ENCODE measurements at regions not wholly inside any gene's neighbourhood (a gene's known extent, or its start where the extent isn't known, plus 50 kb on each side); places are given as distances from the start of the nearest gene placed in this dataset.
"Not testable (repeated sequence)": the region's sequence is repeated elsewhere in the genome, so short reads cannot be mapped to it uniquely, and the experiment has no call there.

- peaks cover 12% of the 10 kb centered on the region for H3K27me3 Mint-ChIP-seq (ENCODE audit: low read depth)
- H3K36me3 Mint-ChIP-seq (ENCODE audit: low read depth), result no peaks in the 10 kb centered on the region
- H3K27ac Mint-ChIP-seq, result no peak overlapping the region
- DNase-seq (ENCODE audit: low spot score), result no peak
- H3K4me1 Mint-ChIP-seq (ENCODE audit: low read depth), result no peaks in the 10 kb centered on the region
- intact Hi-C loops (cut with micrococcal nuclease), result no loop called here
- no peaks in the 10 kb centered on the region for H3K9me3 Mint-ChIP-seq
- no peak overlapping the region for H3K4me3 Mint-ChIP-seq (ENCODE audit: low read depth)
Observed at GRCh38 chr2:176891857-176892256, 320.7 kb upstream of the HNRNPA3 start.

GRCh38 chr2:176892676-176893226, 319.8 kb upstream of the HNRNPA3 start:
- no peak overlapping the region for H3K4me3 Mint-ChIP-seq (ENCODE audit: low read depth)
- no peak overlapping the region for H3K27ac Mint-ChIP-seq
- H3K27me3 Mint-ChIP-seq (ENCODE audit: low read depth), result peaks cover 12% of the 10 kb centered on the region
- no peak for DNase-seq (ENCODE audit: low spot score)
- H3K36me3 Mint-ChIP-seq (ENCODE audit: low read depth), result no peaks in the 10 kb centered on the region
- H3K4me1 Mint-ChIP-seq (ENCODE audit: low read depth), result no peaks in the 10 kb centered on the region
- intact Hi-C loops (cut with micrococcal nuclease), result no loop called here
- H3K9me3 Mint-ChIP-seq, result no peaks in the 10 kb centered on the region

DNA sequence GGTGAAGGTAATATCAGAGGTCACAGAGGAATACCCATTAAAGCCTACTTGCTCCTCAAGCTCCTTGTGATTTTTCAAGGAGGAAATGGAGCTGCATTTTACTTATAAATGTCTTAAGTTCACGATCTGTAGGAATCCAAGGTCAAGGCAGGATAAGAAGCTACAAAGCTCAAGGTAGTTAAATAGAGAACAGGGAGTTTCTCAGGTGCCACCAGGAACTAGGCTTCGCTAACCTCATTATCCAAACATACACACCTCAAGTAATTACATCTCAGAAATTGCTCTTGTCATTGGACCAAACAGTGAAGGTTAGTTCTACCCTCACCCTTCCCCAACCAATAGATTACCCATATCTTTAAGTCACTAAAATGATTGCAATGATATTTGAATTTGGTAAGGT, 317.4 kb upstream of the HNRNPA3 start:
- H3K4me3 Mint-ChIP-seq (ENCODE audit: low read depth), result no peak overlapping the region
- DNase-seq (ENCODE audit: low spot score), result no peak
- H3K27ac Mint-ChIP-seq, result no peak overlapping the region
- no peaks in the 10 kb centered on the region for H3K4me1 Mint-ChIP-seq (ENCODE audit: low read depth)
- H3K9me3 Mint-ChIP-seq, result no peaks in the 10 kb centered on the region
- H3K36me3 Mint-ChIP-seq (ENCODE audit: low read depth), result no peaks in the 10 kb centered on the region
- peaks cover 23% of the 10 kb centered on the region for H3K27me3 Mint-ChIP-seq (ENCODE audit: low read depth)
- intact Hi-C loops (cut with micrococcal nuclease), result no loop called here

DNA sequence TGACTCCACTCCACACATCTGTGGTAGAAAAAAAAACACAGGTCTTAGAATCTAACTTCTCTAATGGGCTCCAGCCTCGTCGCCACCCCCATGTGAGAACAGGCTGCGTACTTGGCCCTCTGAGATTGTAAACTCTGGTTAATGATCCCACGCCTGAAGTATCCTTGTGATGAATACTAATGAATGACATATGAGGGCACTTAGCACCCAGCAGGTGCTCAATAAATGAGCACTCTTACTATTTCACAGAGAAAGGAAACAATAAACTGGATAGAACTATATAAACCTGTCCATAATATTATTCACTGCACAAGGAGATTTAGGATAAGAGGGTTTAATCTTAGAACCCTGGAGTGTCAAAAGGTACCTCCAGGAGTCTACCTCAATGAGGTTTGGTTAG, 310.1 kb upstream of the HNRNPA3 start:
- Mint-ChIP-seq H3K4me3 (ENCODE audit: low read depth) (no peak overlapping the region), H3K27ac (no peak overlapping the region), H3K9me3 (peaks cover 4% of the 10 kb centered on the region), H3K27me3 (ENCODE audit: low read depth) (peaks cover 26% of the 10 kb centered on the region), H3K36me3 (ENCODE audit: low read depth) (no peaks in the 10 kb centered on the region), H3K4me1 (ENCODE audit: low read depth) (no peaks in the 10 kb centered on the region)
- intact Hi-C loops (cut with micrococcal nuclease), result no loop called here
- DNase-seq (ENCODE audit: low spot score), result no peak

GRCh38 chr2:176904053-176904452, 308.5 kb upstream of the HNRNPA3 start:
- H3K27ac Mint-ChIP-seq; intact Hi-C loops (cut with micrococcal nuclease); H3K36me3 Mint-ChIP-seq (ENCODE audit: low read depth); DNase-seq (ENCODE audit: low spot score); H3K4me3 Mint-ChIP-seq (ENCODE audit: low read depth); H3K4me1 Mint-ChIP-seq (ENCODE audit: low read depth); H3K9me3 Mint-ChIP-seq: not testable (repeated sequence)
- peaks cover 21% of the 10 kb centered on the region for H3K27me3 Mint-ChIP-seq (ENCODE audit: low read depth)

- H3K9me3 Mint-ChIP-seq, result peaks cover 4% of the 10 kb centered on the region
- no peak for DNase-seq (ENCODE audit: low spot score)
- peaks cover 16% of the 10 kb centered on the region for H3K27me3 Mint-ChIP-seq (ENCODE audit: low read depth)
- no peak overlapping the region for H3K4me3 Mint-ChIP-seq (ENCODE audit: low read depth)
- H3K36me3 Mint-ChIP-seq (ENCODE audit: low read depth), result no peaks in the 10 kb centered on the region
- intact Hi-C loops (cut with micrococcal nuclease), result no loop called here
- H3K4me1 Mint-ChIP-seq (ENCODE audit: low read depth), result peaks cover 11% of the 10 kb centered on the region
- no peak overlapping the region for H3K27ac Mint-ChIP-seq
Observed at GRCh38 chr2:176907341-176907740, 305.3 kb upstream of the HNRNPA3 start.

DNA sequence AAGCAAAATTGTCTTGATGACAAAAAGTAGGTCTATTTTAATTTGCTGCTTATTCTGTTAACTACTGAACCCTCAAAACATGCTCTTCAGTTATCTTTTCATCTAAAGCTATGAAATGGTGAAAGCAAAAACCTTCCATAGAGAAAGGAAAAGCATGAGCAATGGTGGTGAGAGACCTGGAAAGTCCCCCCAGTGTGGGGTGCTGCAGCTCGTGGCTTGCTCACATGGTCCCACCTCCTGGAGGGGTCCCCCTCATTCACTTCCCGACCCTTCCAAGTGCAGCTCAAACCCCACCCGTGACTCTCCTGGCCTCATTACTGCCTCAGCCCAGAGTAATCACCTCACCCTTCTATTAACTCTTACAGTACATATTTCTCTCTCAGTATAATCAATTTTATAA, 301.8 kb upstream of the HNRNPA3 start:
- no peak overlapping the region for H3K4me3 Mint-ChIP-seq (ENCODE audit: low read depth)
- peaks cover 14% of the 10 kb centered on the region for H3K27me3 Mint-ChIP-seq (ENCODE audit: low read depth)
- intact Hi-C loops (cut with micrococcal nuclease), result no loop called here
- no peak for DNase-seq (ENCODE audit: low spot score)
- no peak overlapping the region for H3K27ac Mint-ChIP-seq
- no peaks in the 10 kb centered on the region for H3K36me3 Mint-ChIP-seq (ENCODE audit: low read depth)
- peaks cover 11% of the 10 kb centered on the region for H3K4me1 Mint-ChIP-seq (ENCODE audit: low read depth)
- no peaks in the 10 kb centered on the region for H3K9me3 Mint-ChIP-seq

DNA sequence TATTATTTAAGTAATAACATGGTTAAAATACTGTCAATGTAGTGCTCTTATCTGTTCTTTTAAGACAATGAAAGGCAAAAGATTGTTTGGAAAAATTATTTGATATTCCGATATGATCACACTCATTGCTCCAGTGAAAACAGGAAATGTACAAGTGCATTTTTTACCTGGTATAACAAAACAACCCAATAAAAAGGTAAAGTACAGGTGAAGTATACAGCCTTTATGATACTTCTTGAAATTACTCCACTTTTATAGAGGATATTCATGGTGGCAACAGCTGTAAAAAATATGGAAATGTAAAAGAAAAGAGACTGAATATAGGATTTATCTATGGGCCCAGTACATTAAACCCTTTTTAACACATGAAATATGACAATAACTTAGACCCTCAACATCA, 298.6 kb upstream of the HNRNPA3 start:
- peaks cover 8% of the 10 kb centered on the region for H3K27me3 Mint-ChIP-seq (ENCODE audit: low read depth)

DNA sequence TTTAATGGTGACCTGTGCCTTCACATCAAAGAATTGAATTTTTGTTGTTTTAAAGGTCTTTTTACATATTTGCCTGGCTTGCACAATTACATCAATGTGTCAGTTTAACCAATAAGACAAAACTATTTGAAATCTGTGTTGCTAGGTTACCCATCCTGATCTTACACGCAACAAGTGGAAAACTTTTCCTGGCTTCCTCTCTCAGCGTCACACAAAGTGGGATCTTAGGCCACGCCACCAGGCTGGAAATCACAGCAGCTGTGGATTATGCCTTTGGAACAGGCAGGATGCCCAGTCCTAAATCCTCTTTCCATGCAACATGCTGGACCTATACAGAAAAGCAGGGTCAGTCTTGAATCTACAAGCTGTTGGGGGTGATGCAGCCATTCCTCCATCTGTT, 298.2 kb upstream of the HNRNPA3 start:
- H3K9me3 Mint-ChIP-seq, result no peaks in the 10 kb centered on the region
- H3K4me1 Mint-ChIP-seq (ENCODE audit: low read depth), result peaks cover 11% of the 10 kb centered on the region
- no peaks in the 10 kb centered on the region for H3K36me3 Mint-ChIP-seq (ENCODE audit: low read depth)
- H3K4me3 Mint-ChIP-seq (ENCODE audit: low read depth), result no peak overlapping the region
- H3K27ac Mint-ChIP-seq, result no peak overlapping the region
- peaks cover 10% of the 10 kb centered on the region for H3K27me3 Mint-ChIP-seq (ENCODE audit: low read depth)
- intact Hi-C loops (cut with micrococcal nuclease), result no loop called here
- DNase-seq (ENCODE audit: low spot score), result no peak

More for the DNA sequence above, 298.6 kb upstream of the HNRNPA3 start:
- Mint-ChIP-seq H3K9me3 (no peaks in the 10 kb centered on the region), H3K4me1 (ENCODE audit: low read depth) (peaks cover 11% of the 10 kb centered on the region), H3K4me3 (ENCODE audit: low read depth) (no peak overlapping the region), H3K36me3 (ENCODE audit: low read depth) (no peaks in the 10 kb centered on the region), H3K27ac (no peak overlapping the region)
- intact Hi-C loops (cut with micrococcal nuclease), result no loop called here
- DNase-seq (ENCODE audit: low spot score), result no peak

- H3K4me3 Mint-ChIP-seq (ENCODE audit: low read depth); H3K4me1 Mint-ChIP-seq (ENCODE audit: low read depth); DNase-seq (ENCODE audit: low spot score); H3K9me3 Mint-ChIP-seq; intact Hi-C loops (cut with micrococcal nuclease); H3K36me3 Mint-ChIP-seq (ENCODE audit: low read depth); H3K27ac Mint-ChIP-seq: not testable (repeated sequence)
- peaks cover 20% of the 10 kb centered on the region for H3K27me3 Mint-ChIP-seq (ENCODE audit: low read depth)
Observed at GRCh38 chr2:176922545-176922944, 290.0 kb upstream of the HNRNPA3 start.

GRCh38 chr2:176923205-176923604, 289.4 kb upstream of the HNRNPA3 start:
- intact Hi-C loops (cut with micrococcal nuclease), result no loop called here
- H3K27me3 Mint-ChIP-seq (ENCODE audit: low read depth), result peaks cover 20% of the 10 kb centered on the region
- no peak overlapping the region for H3K27ac Mint-ChIP-seq
- no peak for DNase-seq (ENCODE audit: low spot score)
- H3K9me3 Mint-ChIP-seq, result no peaks in the 10 kb centered on the region
- H3K36me3 Mint-ChIP-seq (ENCODE audit: low read depth), result no peaks in the 10 kb centered on the region
- no peaks in the 10 kb centered on the region for H3K4me1 Mint-ChIP-seq (ENCODE audit: low read depth)
- H3K4me3 Mint-ChIP-seq (ENCODE audit: low read depth), result no peak overlapping the region

DNA sequence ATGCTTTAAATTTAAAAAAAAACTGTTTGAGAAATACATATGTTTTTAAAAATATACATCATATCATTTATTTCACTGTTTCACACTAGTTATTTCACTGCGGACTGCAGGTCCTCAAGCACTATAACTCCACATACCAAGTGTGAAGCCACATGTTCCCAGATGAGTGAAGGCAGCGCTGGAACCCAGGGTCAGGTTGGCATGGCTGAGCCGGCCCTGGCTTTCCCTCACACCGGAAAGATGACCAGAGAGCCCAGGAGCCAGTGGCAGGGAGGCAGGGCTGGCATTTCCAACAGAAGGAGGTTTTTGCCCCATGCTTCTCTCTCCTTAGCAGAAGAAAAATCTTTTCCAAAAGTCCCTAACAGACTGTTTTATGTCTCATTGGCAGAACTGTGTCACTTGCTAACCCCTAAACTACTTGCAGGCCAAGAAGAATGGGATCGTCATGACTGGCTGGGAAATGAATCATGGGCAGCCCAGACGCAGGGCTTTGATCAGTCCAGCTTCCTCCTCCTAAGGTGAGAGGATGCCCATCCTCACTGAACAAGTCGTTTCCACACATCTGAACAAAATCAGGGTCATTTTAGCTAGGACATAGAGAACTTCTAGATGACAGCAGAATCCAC, 287.6 kb upstream of the HNRNPA3 start:
- Mint-ChIP-seq H3K4me1 (ENCODE audit: low read depth) (no peaks in the 10 kb centered on the region), H3K9me3 (peaks cover 8% of the 10 kb centered on the region), H3K27ac (no peak overlapping the region), H3K36me3 (ENCODE audit: low read depth) (peaks cover 3% of the 10 kb centered on the region), H3K27me3 (ENCODE audit: low read depth) (peaks cover 16% of the 10 kb centered on the region), H3K4me3 (ENCODE audit: low read depth) (no peak overlapping the region)
- intact Hi-C loops (cut with micrococcal nuclease), result no loop called here
- no peak for DNase-seq (ENCODE audit: low spot score)

GRCh38 chr2:176926453-176926852, 286.1 kb upstream of the HNRNPA3 start:
- H3K27me3 Mint-ChIP-seq (ENCODE audit: low read depth), result peaks cover 3% of the 10 kb centered on the region
- H3K27ac Mint-ChIP-seq, result no peak overlapping the region
- intact Hi-C loops (cut with micrococcal nuclease), result no loop called here
- H3K4me1 Mint-ChIP-seq (ENCODE audit: low read depth), result peaks cover 8% of the 10 kb centered on the region
- peaks cover 8% of the 10 kb centered on the region for H3K9me3 Mint-ChIP-seq
- no peak for DNase-seq (ENCODE audit: low spot score)
- H3K36me3 Mint-ChIP-seq (ENCODE audit: low read depth), result peaks cover 3% of the 10 kb centered on the region
- H3K4me3 Mint-ChIP-seq (ENCODE audit: low read depth), result no peak overlapping the region

DNA sequence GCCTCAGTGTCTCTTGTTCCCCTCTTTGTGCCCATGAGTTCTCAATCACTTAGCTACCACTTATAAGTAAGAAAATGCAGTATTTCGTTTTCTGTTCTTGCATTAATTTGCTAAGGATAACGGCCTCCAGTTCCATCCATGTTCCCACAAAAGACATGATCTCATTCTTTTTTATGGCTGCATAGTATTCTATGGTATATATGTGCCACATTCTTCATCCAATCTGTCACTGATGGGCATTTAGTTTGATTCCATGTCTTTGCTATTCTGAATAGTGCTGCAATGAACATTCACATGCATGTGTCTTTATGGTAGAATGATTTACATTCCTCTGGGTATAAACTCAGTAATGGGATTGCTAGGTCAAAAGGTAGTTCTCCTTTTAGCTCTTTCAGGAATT, 283.2 kb upstream of the HNRNPA3 start:
- H3K27ac Mint-ChIP-seq; H3K9me3 Mint-ChIP-seq; H3K36me3 Mint-ChIP-seq (ENCODE audit: low read depth); H3K27me3 Mint-ChIP-seq (ENCODE audit: low read depth); intact Hi-C loops (cut with micrococcal nuclease); DNase-seq (ENCODE audit: low spot score); H3K4me3 Mint-ChIP-seq (ENCODE audit: low read depth): not testable (repeated sequence)
- peaks cover 23% of the 10 kb centered on the region for H3K4me1 Mint-ChIP-seq (ENCODE audit: low read depth)
